ENCODE measurements at regions not wholly inside any gene's neighbourhood (a gene's known extent, or its start where the extent isn't known, plus 50 kb on each side); places are given as distances from the start of the nearest gene placed in this dataset.

DNA sequence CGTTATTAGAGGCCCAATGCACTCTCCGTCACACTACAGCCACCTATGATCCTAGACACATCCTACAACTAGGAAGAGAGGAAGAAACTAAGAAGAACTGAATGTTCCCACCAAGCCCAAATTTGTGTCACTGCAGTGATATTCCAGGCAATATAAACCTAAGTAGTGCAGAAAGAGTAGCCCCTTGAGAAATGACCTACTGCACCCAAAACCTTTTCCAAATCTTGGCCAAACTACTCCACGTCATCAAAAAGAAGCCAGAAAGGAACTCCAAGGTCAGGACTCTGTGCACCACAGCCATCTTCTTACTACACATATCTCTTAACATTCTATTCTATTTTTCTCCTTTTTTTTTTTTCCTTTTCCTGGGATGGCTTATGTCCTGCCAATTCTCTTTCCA is 60.2 kb downstream of the ADAMTS1 start:
- Mint-ChIP-seq H3K27ac (ENCODE audit: unreplicated experiment) (no peak overlapping the region), H3K4me1 (ENCODE audit: unreplicated experiment) (peaks cover 4% of the 10 kb centered on the region), H3K36me3 (ENCODE audit: unreplicated experiment) (no peaks in the 10 kb centered on the region), H3K4me3 (ENCODE audit: unreplicated experiment) (no peak overlapping the region), H3K9me3 (ENCODE audit: unreplicated experiment) (peaks cover 4% of the 10 kb centered on the region), H3K27me3 (ENCODE audit: unreplicated experiment) (no peaks in the 10 kb centered on the region)
- TF ChIP-seq CTCF (IDR thresholded peaks at IDR 0.05): no peak
- no peak for DNase-seq (ENCODE audit: extremely low spot score, unreplicated experiment)

- DNase-seq (ENCODE audit: extremely low spot score, unreplicated experiment): no peak
- Mint-ChIP-seq H3K4me1 (ENCODE audit: unreplicated experiment) (peaks cover 4% of the 10 kb centered on the region), H3K4me3 (ENCODE audit: unreplicated experiment) (no peak overlapping the region), H3K36me3 (ENCODE audit: unreplicated experiment) (no peaks in the 10 kb centered on the region), H3K27ac (ENCODE audit: unreplicated experiment) (no peak overlapping the region), H3K9me3 (ENCODE audit: unreplicated experiment) (peaks cover 4% of the 10 kb centered on the region), H3K27me3 (ENCODE audit: unreplicated experiment) (no peaks in the 10 kb centered on the region)
- no peak for TF ChIP-seq CTCF (IDR thresholded peaks at IDR 0.05)
Observed at GRCh38 chr21:26783466-26784195, 61.6 kb downstream of the ADAMTS1 start.

DNA sequence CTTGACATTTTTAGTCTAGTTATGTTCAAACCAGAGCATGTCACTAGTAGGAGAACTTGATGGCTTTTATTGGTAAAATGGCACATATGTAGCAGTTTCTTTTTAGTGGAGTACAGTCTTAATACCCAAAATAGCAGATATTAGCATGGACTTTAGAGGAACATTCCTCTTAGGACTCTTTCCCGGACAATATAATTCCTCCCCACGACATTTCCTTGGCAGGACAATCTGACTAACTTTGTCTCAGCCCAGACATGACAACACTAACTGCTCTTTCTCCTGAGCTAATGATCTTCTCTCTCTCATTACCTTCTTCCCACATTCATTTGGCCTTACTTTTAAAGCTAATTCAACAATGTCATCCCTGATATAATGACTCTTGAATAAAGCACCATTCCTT is 62.5 kb downstream of the ADAMTS1 start:
- peaks cover 4% of the 10 kb centered on the region for H3K4me1 Mint-ChIP-seq (ENCODE audit: unreplicated experiment)
- H3K4me3 Mint-ChIP-seq (ENCODE audit: unreplicated experiment): no peak overlapping the region
- peaks cover 4% of the 10 kb centered on the region for H3K9me3 Mint-ChIP-seq (ENCODE audit: unreplicated experiment)

GRCh38 chr21:26782331-26782730 is 62.9 kb downstream of the ADAMTS1 start:
- Mint-ChIP-seq H3K27ac (ENCODE audit: unreplicated experiment) (no peak overlapping the region), H3K36me3 (ENCODE audit: unreplicated experiment) (no peaks in the 10 kb centered on the region), H3K9me3 (ENCODE audit: unreplicated experiment) (peaks cover 4% of the 10 kb centered on the region), H3K4me1 (ENCODE audit: unreplicated experiment) (peaks cover 4% of the 10 kb centered on the region), H3K27me3 (ENCODE audit: unreplicated experiment) (no peaks in the 10 kb centered on the region), H3K4me3 (ENCODE audit: unreplicated experiment) (no peak overlapping the region)
- TF ChIP-seq CTCF (IDR thresholded peaks at IDR 0.05): no peak
- no peak for DNase-seq (ENCODE audit: extremely low spot score, unreplicated experiment)

More for the DNA sequence above, 62.5 kb downstream of the ADAMTS1 start:
- no peak for DNase-seq (ENCODE audit: extremely low spot score, unreplicated experiment)
- Mint-ChIP-seq H3K36me3 (ENCODE audit: unreplicated experiment) (no peaks in the 10 kb centered on the region), H3K27me3 (ENCODE audit: unreplicated experiment) (no peaks in the 10 kb centered on the region), H3K27ac (ENCODE audit: unreplicated experiment) (no peak overlapping the region)
- no peak for TF ChIP-seq CTCF (IDR thresholded peaks at IDR 0.05)

- Mint-ChIP-seq H3K27me3 (ENCODE audit: unreplicated experiment) (no peaks in the 10 kb centered on the region), H3K27ac (ENCODE audit: unreplicated experiment) (no peak overlapping the region), H3K9me3 (ENCODE audit: unreplicated experiment) (peaks cover 4% of the 10 kb centered on the region), H3K36me3 (ENCODE audit: unreplicated experiment) (no peaks in the 10 kb centered on the region), H3K4me1 (ENCODE audit: unreplicated experiment) (peaks cover 4% of the 10 kb centered on the region), H3K4me3 (ENCODE audit: unreplicated experiment) (no peak overlapping the region)
- no peak for DNase-seq (ENCODE audit: extremely low spot score, unreplicated experiment)
- TF ChIP-seq CTCF (IDR thresholded peaks at IDR 0.05): no peak
Observed at GRCh38 chr21:26781331-26781730, 63.9 kb downstream of the ADAMTS1 start.

Data from osteocyte (in vitro differentiated cells).